ENCODE measurements at regions not wholly inside any gene's neighbourhood (a gene's known extent, or its start where the extent isn't known, plus 50 kb on each side); places are given as distances from the start of the nearest gene placed in this dataset.

DNA sequence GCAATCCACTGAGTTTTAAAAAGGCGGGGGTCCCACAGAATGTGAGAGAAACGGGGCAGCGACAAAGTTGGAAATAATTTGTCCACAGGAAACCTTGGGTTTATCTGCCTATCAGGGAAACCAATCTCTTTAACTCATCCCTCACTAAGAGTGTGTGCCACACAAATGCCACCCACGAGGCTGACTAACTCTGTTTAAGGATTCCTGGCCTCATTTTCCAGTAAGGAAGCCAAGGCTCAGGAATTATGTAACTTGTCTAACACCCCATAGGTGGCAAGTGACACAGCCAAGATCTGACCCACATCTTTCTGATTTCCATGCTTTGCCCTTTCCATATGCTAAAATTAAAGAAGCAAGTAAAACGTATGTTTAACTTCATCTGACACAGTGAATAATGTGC is 263.2 kb downstream of the CNTN3 start:
- no peak for DNase-seq (ENCODE audit: low spot score)

DNA sequence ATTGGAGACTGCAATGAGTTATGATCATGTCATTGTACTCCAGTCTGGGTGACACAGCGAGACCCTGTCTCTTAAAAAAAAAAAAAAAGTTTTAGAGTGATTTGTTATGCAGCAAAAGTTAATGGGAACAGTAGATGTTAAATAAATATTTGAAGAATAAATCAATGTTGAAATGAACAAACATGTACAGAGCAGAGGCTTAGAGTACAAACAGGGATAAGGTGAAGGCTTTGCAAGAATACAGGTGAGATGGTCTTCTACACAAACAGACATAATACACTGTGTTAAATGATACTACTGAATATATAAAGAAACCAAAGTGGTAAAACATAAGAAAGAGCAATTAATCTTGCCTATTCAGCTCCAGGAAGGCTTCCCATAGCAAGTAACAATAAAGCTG is 265.4 kb downstream of the CNTN3 start:
- DNase-seq (ENCODE audit: low spot score) = no peak

- no peak for DNase-seq (ENCODE audit: low spot score)
Measured at GRCh38 chr3:74347563-74348268, 266.7 kb downstream of the CNTN3 start.

- no peak for DNase-seq (ENCODE audit: low spot score)
Measured at GRCh38 chr3:74346896-74347295, 267.6 kb downstream of the CNTN3 start.

- no peak for DNase-seq (ENCODE audit: low spot score)
Measured at GRCh38 chr3:74345701-74346100, 268.8 kb downstream of the CNTN3 start.

GRCh38 chr3:74344865-74345440 is 269.5 kb downstream of the CNTN3 start:
- DNase-seq (ENCODE audit: low spot score) = no peak

DNA sequence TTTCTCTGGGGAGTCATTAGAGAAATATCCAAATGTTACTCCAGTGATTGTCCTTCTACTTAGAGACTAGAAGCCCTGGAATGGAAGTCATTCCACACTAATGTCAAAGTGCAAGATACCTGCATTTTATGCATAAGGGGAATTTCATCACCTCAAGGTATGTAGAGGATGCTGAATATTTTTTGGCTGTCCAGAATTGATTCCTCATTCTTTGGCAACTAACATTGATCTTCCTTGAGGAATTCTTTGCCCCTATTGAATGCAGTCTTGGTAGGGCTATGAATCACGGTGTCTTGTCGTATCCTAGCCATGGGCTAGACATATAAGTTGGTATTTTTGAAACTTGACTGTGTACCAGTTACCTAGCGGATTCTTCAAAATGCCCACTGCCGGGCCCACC is 271.1 kb downstream of the CNTN3 start:
- no peak for DNase-seq (ENCODE audit: low spot score)

GRCh38 chr3:74338998-74339397 is 275.5 kb downstream of the CNTN3 start:
- DNase-seq (ENCODE audit: low spot score) = no peak

DNA sequence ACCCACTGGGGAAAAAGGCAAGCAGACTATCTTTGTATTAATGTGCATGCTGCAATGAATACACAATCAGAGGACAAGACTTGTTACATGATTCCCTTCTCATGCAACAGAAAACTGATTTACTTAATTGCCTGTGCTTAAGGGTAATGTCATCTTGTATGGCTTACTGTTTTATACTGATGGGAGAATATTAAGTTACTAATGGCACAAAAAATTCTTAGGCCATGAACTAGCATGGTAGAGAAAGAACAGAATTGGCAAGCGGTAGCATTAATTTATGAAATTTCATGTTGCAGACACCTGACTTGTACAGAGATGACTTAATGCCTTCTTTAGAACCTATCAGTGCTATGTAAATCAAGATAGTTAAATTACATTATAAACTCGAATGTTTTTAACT is 282.3 kb downstream of the CNTN3 start:
- DNase-seq (ENCODE audit: low spot score) = no peak

DNA sequence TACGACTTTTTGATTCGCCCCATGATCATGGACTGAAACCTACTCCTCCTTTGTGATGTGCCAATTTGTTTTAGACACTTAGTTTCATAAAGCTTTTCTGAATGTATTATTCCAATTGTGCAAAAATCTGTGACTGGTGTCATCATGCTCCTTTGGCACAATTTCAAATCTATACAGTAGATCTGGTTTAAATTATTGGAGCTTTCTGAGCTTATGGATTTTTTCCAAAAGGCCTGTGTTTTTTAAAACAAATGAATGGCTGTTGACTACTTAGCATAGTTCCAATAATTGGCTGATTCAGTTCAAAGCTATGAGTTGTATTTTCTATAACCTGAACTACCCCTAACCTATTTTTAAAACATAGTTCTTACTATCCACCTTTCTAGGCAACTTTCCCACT is 282.7 kb downstream of the CNTN3 start:
- no peak for DNase-seq (ENCODE audit: low spot score)

GRCh38 chr3:74329096-74329495 is 285.4 kb downstream of the CNTN3 start:
- DNase-seq (ENCODE audit: low spot score) = no peak

DNA sequence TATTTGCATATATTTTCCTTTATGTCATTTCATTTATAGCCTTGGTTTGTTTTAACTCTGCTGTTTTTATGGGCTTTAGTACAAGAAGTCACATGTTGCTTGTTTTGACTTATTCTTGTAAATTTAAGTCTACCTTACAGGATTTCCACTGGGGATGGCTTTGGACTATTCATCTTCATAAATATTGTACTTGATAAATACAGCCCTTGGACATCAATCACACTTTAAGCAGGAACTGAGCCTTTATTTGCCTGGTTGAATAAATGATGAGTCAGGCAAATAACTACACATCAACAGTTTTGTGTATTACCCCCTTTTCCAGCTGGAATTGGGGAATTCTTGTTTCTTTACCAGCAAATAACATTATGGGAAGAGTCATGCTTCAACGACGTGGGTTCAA is 286.0 kb downstream of the CNTN3 start:
- DNase-seq (ENCODE audit: low spot score) = no peak

GRCh38 chr3:74315291-74315690 is 299.2 kb downstream of the CNTN3 start:
- DNase-seq (ENCODE audit: low spot score) = no peak

GRCh38 chr3:74314696-74315095 is 299.8 kb downstream of the CNTN3 start:
- no peak for DNase-seq (ENCODE audit: low spot score)

GRCh38 chr3:74309716-74310115 is 304.7 kb downstream of the CNTN3 start:
- DNase-seq (ENCODE audit: low spot score) = no peak

GRCh38 chr3:74304424-74304823 is 310.0 kb downstream of the CNTN3 start:
- DNase-seq (ENCODE audit: low spot score) = no peak

- DNase-seq (ENCODE audit: low spot score) = no peak
Measured at GRCh38 chr3:74303711-74304110, 310.7 kb downstream of the CNTN3 start.

- DNase-seq (ENCODE audit: low spot score) = no peak
Measured at GRCh38 chr3:74302969-74303368, 311.5 kb downstream of the CNTN3 start.

DNA sequence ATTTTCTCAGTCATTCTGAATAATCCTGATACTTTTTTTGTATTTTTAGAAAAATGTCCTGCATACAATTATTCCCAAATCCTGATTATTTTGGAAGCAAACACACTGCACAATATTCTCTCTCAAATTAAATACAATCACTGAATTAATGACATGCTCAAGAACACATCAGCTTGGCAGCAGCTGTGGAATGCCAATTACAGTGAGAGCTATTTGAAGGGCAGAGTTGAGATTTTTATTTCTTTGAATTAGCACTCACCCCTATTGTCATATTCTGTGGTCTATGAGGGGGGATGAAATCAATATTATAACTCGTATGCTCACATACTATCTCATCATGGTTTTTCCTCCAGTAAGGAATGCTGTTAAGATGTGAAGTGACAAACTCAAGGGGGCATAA is 312.2 kb downstream of the CNTN3 start:
- no peak for DNase-seq (ENCODE audit: low spot score)

GRCh38 chr3:74301056-74301455 is 313.4 kb downstream of the CNTN3 start:
- no peak for DNase-seq (ENCODE audit: low spot score)

GRCh38 chr3:74295479-74295878 is 319.0 kb downstream of the CNTN3 start:
- DNase-seq (ENCODE audit: low spot score) = no peak

DNA sequence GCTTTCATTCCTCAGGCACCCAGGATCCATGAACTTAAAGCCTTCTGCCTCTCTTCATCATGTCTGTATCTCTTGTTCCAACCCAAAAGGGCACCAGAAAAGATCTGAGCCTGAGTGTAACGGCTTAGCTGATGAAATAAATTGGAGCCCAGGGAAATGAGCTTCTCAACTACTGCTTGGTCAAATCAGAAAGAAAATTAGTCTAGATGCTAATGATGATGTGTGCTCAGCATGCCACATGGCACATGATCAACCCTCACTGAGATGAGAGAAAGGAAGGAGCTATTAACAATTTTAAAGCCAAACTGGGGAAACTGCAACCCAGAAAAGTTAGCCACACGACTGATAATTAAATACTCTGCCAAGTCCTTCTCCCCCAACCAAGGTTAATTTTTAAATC is 325.7 kb downstream of the CNTN3 start:
- no peak for DNase-seq (ENCODE audit: low spot score)

DNA sequence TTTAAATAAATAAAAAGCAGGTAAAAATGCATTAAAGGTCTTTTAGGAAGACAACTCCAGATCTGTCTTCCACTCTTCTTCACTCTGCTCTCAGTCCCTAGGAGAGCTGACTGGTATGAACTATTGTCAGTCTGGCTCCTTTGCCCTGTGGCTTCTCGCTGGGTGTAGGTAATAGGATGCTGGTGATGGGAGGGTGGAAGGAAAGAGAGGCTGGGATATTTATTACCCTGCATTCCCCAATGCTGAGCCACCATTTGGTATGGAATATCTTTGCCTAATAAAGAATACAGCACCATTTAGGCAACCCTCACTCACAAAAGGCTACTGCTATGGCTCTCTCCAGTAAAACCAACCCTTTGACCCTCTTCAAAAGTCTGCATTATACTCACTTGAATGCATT is 326.9 kb downstream of the CNTN3 start:
- DNase-seq (ENCODE audit: low spot score) = no peak

GRCh38 chr3:74282202-74282601 is 332.3 kb downstream of the CNTN3 start:
- no peak for DNase-seq (ENCODE audit: low spot score)
